ENCODE measurements at regions not wholly inside any gene's neighbourhood (a gene's known extent, or its start where the extent isn't known, plus 50 kb on each side); places are given as distances from the start of the nearest gene placed in this dataset.

DNA sequence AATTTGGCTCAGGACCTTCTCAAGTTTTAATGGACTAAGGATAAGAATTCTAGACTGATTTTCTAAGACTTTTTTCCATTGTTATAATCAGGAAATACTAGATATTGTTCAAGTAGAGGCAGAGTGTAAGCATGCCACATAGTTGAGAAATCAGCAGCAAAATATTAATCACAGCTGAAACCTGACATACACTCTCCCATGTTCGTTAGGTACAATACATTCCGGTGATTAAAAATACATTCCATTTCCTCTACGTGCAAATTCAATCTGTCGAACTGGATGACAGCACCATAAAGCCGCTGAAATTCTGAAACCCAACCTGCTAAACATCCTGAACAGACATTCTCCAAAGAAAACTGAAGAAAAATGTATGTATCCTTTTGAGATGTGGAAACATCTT, 587.6 kb upstream of the DIPK2B start:
- H2AK5ac ChIP-seq (ENCODE audit: low read depth, low read length), result no peak overlapping the region
- ChIA-PET CTCF (no interaction called here), POLR2A (ENCODE audit: unreplicated experiment) (no interaction called here)
- H2BK120ac ChIP-seq (ENCODE audit: low read depth, low read length), result no peak overlapping the region
- in situ Hi-C loops (cut with MboI; ENCODE audit: low sequenced_read_pairs) (no loop called here), intact Hi-C loops (cut with micrococcal nuclease) (no loop called here), dilution Hi-C loops (cut with HindIII; ENCODE audit: low sequenced_read_pairs, unreplicated experiment) (no loop called here)
- BruUV-seq (replicated peaks), result no TSS peak
- H3K36me3 ChIP-seq (ENCODE audit: control insufficient read depth, insufficient read depth, low read length), result no peaks in the 10 kb centered on the region; the same call in 1 of the 2 replicates
- no peak overlapping the region for H3K23ac ChIP-seq (ENCODE audit: low read depth, low read length)
- H3K14ac ChIP-seq (replicated peaks; ENCODE audit: low read depth, low read length), result no peak overlapping the region
- no peak overlapping the region for H2BK5ac ChIP-seq (ENCODE audit: low read depth, low read length, poor library complexity, severe bottlenecking)
- no peak overlapping the region for H3K9ac ChIP-seq (ENCODE audit: low read depth, low read length)
- H4K5ac ChIP-seq (ENCODE audit: low read depth, low read length), result no peak overlapping the region
- TF ChIP-seq, protein P1, sequence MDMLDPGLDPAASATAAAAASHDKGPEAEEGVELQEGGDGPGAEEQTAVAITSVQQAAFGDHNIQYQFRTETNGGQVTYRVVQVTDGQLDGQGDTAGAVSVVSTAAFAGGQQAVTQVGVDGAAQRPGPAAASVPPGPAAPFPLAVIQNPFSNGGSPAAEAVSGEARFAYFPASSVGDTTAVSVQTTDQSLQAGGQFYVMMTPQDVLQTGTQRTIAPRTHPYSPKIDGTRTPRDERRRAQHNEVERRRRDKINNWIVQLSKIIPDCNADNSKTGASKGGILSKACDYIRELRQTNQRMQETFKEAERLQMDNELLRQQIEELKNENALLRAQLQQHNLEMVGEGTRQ (IDR thresholded peaks at IDR 0.05; ENCODE audit: low read depth, low read length), result no peak
- TF ChIP-seq CEBPB (IDR thresholded peaks at IDR 0.05; ENCODE audit: low read depth, low read length), result 0 out of 2 replicates have a peak, but pooled peaks have one; percentile 9
- ATAC-seq (ENCODE audit: low read depth) (peak; percentile 36; the same call in 1 of the 2 replicates), DNase-seq (no peak)
- H3K4ac ChIP-seq (ENCODE audit: low read depth, low read length), result no peak overlapping the region
- no peaks in the 10 kb centered on the region for H4K20me1 ChIP-seq (ENCODE audit: insufficient read depth, low read length)
- H2AK9ac ChIP-seq (replicated peaks; ENCODE audit: low read depth, low read length, poor library complexity), result no peak overlapping the region
- H4K91ac ChIP-seq (ENCODE audit: insufficient read depth, low read depth, low read length), result no peak overlapping the region
- H3K27me3 ChIP-seq (ENCODE audit: control insufficient read depth, insufficient read depth, low read length), result peaks cover 2% of the 10 kb centered on the region
- H3K79me1 ChIP-seq (ENCODE audit: low read depth in 1 of 2, low read length in 2 of 2), result peaks cover 0 to 29% of the 10 kb centered on the region in 2 experiments; a peak in 2 of 4 replicates
- H2BK20ac ChIP-seq (ENCODE audit: low read depth, low read length), result no peak overlapping the region
- no peak overlapping the region for H4K8ac ChIP-seq (ENCODE audit: low read depth in 2 of 2, low read length in 2 of 2)
- H3K4me2 ChIP-seq (ENCODE audit: low read depth, low read length), result peak overlapping the region; percentile 46; the same call in 1 of the 2 replicates
- H2AFZ ChIP-seq (replicated peaks; ENCODE audit: low read length, poor library complexity), result no peak overlapping the region
- no peak overlapping the region for H3K4me3 ChIP-seq (ENCODE audit: insufficient read depth, low read depth, low read length)
- H3K27ac ChIP-seq (ENCODE audit: insufficient read depth, low read length), result no peak overlapping the region
- 0 out of 2 replicates have a peak, but pooled peaks cover 2% of the 10 kb centered on the region for H3K9me3 ChIP-seq (ENCODE audit: control insufficient read depth, insufficient read depth, low read length)
- no peak overlapping the region; the same call in 1 of the 2 replicates for H3K18ac ChIP-seq (ENCODE audit: low read depth, low read length)
- H3K9me1 ChIP-seq (ENCODE audit: insufficient read depth, low read length), result peaks cover 4% of the 10 kb centered on the region
- H2BK15ac ChIP-seq (ENCODE audit: low read depth, low read length), result no peak overlapping the region
- peaks cover 9% of the 10 kb centered on the region for H3K4me1 ChIP-seq (ENCODE audit: control insufficient read depth, insufficient read depth, low read length)
- H3K56ac ChIP-seq (ENCODE audit: extremely low read depth, insufficient read depth, low read length), result no peak overlapping the region
- no CpG with 5 or more reads among the region's 5 CpGs for WGBS, 2 experiments (ENCODE audit: extremely low coverage in 2 of 2, insufficient read length in 1 of 2)

All from IMR-90 (cell line).